AG04450 (cell line): ENCODE measurements at regions not wholly inside any gene's neighbourhood (a gene's known extent, or its start where the extent isn't known, plus 50 kb on each side); places are given as distances from the start of the nearest gene placed in this dataset.

ENCODE experiments used
- CTCF ChIA-PET: fragments of 300-600, 350-600 bp; formaldehyde crosslinking; extraction: SDS; loops from one replicate; lab custom pipeline; 2022; ENCODE audit warnings: antibody characterized with exemption, inconsistent platforms; lab: Charles Lee
- POLR2A ChIA-PET: fragments of 350-600 bp; formaldehyde crosslinking; extraction: SDS; loops from one replicate; lab custom pipeline; 2021; ENCODE audit warnings: antibody characterized with exemption, inconsistent platforms; lab: Yijun Ruan, JAX
- DNase-seq: peaks from one replicate; pipeline ENCODE4 v3.0.0-alpha.2; 2011; ENCODE audit warnings: low read depth, low spot score
- H3K27ac ChIP-seq: one replicate; pipeline ENCODE4 v1.5.1; 2012; ENCODE audit warnings: low read depth, low read length, control low read depth
- H3K27me3 ChIP-seq: one replicate; pipeline ENCODE4 v1.6.0; 2012; ENCODE audit warnings: low read length; ENCODE audit not compliant: control insufficient read depth, insufficient read depth
- H3K4me3 ChIP-seq: 2 replicates; pipeline ENCODE4 v1.5.1; 2011; ENCODE audit warnings: mild to moderate bottlenecking, low read depth, low read length, control low read depth
- H3K9me3 ChIP-seq: 2 replicates; pipeline ENCODE4 v1.5.1; 2012; ENCODE audit warnings: low read length; ENCODE audit not compliant: control insufficient read depth, insufficient read depth
- TF ChIP-seq, protein P1 (sequence below): IDR thresholded peaks from 2 replicates; pipeline ENCODE4 v1.5.1; 2011; ENCODE audit warnings: low read depth, low read length, control low read depth, inconsistent platforms

DNA sequence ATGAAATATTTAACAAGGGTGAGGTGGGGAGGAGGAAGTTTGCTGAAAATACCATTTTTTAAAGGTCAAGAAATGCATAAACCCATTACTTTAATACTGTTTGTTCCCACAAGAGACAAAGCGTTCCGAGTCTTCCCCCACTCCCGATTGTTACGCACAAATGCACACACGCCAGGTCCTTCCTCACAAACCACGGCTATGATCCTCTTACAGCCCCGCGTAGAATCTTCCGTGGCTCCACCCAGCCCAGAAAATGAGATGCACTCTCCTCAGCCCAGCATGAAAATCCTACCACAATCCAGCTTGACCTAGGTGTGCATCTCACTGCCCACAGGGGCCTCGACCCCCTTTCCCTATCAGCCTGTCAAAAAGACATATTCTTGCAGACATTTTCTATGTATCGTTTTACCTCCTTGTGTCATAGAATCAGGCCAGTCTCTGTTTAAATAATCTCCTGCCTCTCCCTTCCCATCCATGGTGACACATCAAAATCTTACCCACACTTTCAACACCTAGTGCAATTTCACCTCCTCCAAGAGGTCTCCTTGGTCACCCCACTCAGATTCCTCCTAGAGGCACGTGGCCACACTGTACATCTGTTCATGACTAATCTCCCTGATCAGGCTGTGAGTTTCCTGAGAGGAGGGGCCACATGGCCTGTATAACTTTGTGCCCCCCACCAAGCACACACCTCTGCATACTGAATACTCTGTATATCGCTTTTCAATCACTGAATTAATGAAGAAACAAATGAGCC, 491.0 kb upstream of the KLHL29 start:
- TF ChIP-seq, protein P1, sequence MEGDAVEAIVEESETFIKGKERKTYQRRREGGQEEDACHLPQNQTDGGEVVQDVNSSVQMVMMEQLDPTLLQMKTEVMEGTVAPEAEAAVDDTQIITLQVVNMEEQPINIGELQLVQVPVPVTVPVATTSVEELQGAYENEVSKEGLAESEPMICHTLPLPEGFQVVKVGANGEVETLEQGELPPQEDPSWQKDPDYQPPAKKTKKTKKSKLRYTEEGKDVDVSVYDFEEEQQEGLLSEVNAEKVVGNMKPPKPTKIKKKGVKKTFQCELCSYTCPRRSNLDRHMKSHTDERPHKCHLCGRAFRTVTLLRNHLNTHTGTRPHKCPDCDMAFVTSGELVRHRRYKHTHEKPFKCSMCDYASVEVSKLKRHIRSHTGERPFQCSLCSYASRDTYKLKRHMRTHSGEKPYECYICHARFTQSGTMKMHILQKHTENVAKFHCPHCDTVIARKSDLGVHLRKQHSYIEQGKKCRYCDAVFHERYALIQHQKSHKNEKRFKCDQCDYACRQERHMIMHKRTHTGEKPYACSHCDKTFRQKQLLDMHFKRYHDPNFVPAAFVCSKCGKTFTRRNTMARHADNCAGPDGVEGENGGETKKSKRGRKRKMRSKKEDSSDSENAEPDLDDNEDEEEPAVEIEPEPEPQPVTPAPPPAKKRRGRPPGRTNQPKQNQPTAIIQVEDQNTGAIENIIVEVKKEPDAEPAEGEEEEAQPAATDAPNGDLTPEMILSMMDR = no peak
- ChIA-PET CTCF (no interaction called here), POLR2A (no interaction called here)
- Histone ChIP-seq H3K27me3 (no peaks in the 10 kb centered on the region), H3K9me3 (peaks cover 16% of the 10 kb centered on the region), H3K4me3 (no peak overlapping the region), H3K27ac (no peak overlapping the region)
- no peak for DNase-seq

DNA sequence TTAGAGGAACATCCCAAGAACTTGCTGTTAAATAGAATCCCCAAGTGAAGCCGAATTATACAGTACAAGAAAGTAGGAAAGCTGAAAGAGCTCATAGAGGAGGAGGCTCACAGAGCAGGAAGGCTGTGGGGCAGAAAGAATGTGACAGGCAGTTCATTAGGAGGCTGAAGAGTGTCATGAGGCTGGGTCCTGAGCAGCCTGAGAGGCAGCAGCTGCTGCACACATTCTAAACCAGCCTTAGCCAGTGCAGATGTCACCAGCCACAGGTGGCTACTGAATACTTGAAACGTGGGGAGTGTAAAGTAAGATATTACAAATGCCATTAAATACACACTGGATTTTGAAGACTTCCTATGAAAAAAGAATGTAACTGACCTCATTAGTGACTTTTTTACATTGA, 490.2 kb upstream of the KLHL29 start:
- peaks cover 16% of the 10 kb centered on the region for H3K9me3 ChIP-seq
- TF ChIP-seq, protein P1 = no peak
- no peak overlapping the region for H3K27ac ChIP-seq
- ChIA-PET CTCF (no interaction called here), POLR2A (no interaction called here)
- H3K27me3 ChIP-seq = no peaks in the 10 kb centered on the region
- no peak for DNase-seq
- H3K4me3 ChIP-seq = no peak overlapping the region

DNA sequence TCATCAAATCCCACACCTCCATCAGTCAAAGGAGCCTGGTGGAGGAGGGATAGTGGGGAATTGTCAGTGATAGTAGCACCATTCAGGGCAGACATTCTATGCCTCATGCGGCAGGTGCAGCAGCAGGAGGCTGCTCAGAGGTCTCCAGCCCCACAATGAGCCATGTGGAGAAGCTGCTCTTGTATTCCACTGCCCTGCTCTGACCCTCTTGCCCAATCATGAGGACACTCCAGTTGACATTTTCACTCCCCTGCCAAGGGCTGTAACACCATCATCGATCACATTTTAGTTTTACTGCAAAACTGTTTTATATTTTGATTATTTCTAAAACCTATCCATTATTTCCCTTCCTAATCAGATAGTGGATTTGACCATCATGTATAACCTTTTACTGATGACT, 487.6 kb upstream of the KLHL29 start:
- Histone ChIP-seq H3K4me3 (no peak overlapping the region), H3K27ac (no peak overlapping the region), H3K9me3 (peaks cover 3% of the 10 kb centered on the region), H3K27me3 (no peaks in the 10 kb centered on the region)
- TF ChIP-seq, protein P1 = no peak
- ChIA-PET POLR2A (no interaction called here), CTCF (no interaction called here)
- DNase-seq = no peak

DNA sequence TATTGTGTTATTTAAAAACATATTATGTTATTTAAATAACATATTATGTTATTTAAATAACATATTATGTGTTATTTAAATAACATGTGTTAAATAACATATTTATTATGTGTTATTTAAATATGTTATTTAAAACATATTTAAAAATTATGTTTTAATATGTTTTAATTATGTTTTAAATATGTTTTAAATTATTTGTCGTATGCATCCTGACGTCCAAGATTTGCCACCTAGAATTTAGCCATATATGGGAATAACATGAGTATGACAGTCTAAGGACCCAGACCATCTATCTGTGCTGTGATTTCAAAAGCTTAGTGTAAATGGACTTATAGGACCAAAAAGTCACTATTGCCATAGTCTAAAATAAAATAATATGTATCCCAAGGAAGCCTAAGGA, 484.3 kb upstream of the KLHL29 start:
- Histone ChIP-seq H3K27ac (no peak overlapping the region), H3K9me3 (no peaks in the 10 kb centered on the region; the same call in 1 of the 2 replicates), H3K4me3 (no peak overlapping the region), H3K27me3 (no peaks in the 10 kb centered on the region)
- ChIA-PET CTCF (no interaction called here), POLR2A (no interaction called here)
- DNase-seq = no peak
- TF ChIP-seq, protein P1 = no peak

DNA sequence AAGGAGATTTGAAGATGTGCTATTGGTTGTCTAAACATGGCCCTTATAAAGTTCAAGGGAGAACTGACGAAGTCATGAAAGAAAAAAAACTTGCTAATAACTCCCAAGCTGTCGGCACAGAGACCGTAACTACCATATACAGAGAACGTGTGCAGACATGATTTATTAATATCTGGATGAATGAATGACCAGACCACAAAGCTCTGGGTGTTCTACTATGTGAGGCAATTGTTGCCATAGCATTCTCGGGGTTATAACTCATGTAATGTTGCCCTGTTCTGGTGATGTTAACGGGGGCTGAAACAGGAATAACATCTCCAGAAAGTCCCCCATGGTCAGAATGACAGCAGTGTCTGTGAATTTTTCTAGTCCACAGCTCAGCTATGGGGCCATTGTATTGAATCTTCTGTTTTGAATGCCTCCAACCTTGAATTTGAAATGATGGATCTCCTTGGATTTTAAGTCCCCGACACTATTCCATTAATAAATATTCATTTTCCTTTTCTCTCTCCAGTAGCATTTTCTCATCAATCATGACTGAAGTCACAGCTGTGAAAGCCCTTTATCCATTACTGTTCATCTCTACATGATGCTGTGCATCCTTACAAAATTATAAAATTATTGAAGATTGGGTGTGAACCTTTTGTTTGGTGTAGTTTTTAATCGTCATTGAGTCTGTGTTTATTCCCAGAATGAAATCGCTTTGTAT, 483.4 kb upstream of the KLHL29 start:
- no peak overlapping the region for H3K4me3 ChIP-seq
- H3K27me3 ChIP-seq = no peaks in the 10 kb centered on the region
- H3K27ac ChIP-seq = no peak overlapping the region
- TF ChIP-seq, protein P1 = no peak
- ChIA-PET CTCF (no interaction called here), POLR2A (no interaction called here)
- no peak for DNase-seq
- H3K9me3 ChIP-seq = no peaks in the 10 kb centered on the region; the same call in 1 of the 2 replicates
